Neural cell (in vitro differentiated cells): ENCODE measurements at regions not wholly inside any gene's neighbourhood (a gene's known extent, or its start where the extent isn't known, plus 50 kb on each side); places are given as distances from the start of the nearest gene placed in this dataset.

Experiments
- CTCF ChIP-seq: fragments of 450-650 bp; IDR thresholded peaks from 2 replicates; pipeline ENCODE4 v1.5.1; 2014; ENCODE audit warnings: antibody characterized with exemption, mild to moderate bottlenecking, moderate library complexity; ENCODE audit not compliant: poor library complexity, severe bottlenecking
- MXI1 ChIP-seq: fragments of 450-650 bp; conservative IDR thresholded peaks from 2 replicates; pipeline ENCODE4 v1.6.1; 2014; ENCODE audit warnings: antibody characterized with exemption, mild to moderate bottlenecking; ENCODE audit not compliant: poor library complexity, severe bottlenecking
- POLR2AphosphoS5 ChIP-seq: IDR thresholded peaks from 2 replicates; pipeline ENCODE4 v1.6.1; 2012
- RAD21 ChIP-seq: fragments of 450-650 bp; conservative IDR thresholded peaks from 2 replicates; pipeline ENCODE4 v1.6.1; 2014; ENCODE audit warnings: antibody characterized with exemption, mild to moderate bottlenecking, moderate library complexity

GRCh38 chr10:3593611-3594010 is 191.4 kb downstream of the KLF6 start:
- TF ChIP-seq RAD21 (no peak), POLR2AphosphoS5 (no peak), CTCF (no peak), MXI1 (no peak)
